GM12891 (cell line): ENCODE measurements at regions not wholly inside any gene's neighbourhood (a gene's known extent, or its start where the extent isn't known, plus 50 kb on each side); places are given as distances from the start of the nearest gene placed in this dataset.

ENCODE experiments used
- PAX5 ChIP-seq: IDR thresholded peaks from 2 replicates; pipeline ENCODE4 v1.6.1; 2011; ENCODE audit warnings: low read length, moderate library complexity, mild to moderate bottlenecking; ENCODE audit not compliant: insufficient read depth, severe bottlenecking
- POLR2A ChIP-seq: IDR thresholded peaks from 2 replicates; pipeline ENCODE4 v1.6.1; 2011; ENCODE audit warnings: low read depth, low read length, control low read depth
- POLR2AphosphoS5 ChIP-seq: IDR thresholded peaks from 2 replicates; pipeline ENCODE4 v1.6.1; 2011; ENCODE audit warnings: low read depth, low read length, control low read depth
- TAF1 ChIP-seq: IDR thresholded peaks from 2 replicates; pipeline ENCODE4 v1.6.1; 2011; ENCODE audit warnings: low read depth, low read length, control low read depth

DNA sequence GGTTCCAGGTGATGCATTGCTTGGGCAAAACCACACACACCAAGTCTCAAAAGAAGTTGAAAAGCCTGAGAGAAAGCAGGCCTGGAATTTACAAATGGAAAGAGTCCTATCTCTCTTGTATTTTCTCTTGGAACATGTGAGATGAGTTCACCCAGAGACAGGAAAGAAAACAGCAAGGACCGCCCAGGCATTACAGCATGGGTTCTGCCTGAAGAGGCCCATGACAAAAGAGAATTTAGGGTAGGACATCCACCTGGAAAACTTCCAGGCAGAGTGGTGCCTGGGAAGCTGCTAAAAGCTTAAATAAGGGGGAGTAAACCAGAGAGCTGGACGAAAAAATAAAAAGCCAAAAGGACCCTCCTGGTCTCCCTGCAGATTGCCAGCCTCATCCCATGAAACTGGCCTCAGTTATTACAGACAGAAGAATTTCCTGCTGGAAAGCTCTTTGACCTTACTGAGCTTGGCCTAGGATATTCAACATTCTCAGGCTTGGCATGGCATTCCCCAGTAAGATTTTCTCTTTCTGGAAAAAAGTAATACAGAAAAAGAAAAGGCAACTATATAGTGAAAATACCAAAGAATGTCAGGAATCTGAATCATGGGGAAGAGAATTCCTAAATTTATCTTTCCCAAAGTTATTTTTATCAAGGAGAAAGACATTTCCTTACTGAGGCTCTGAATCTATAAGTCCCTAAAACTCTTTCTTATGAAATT lies 121.3 kb upstream of the NUDT4 start:
- TF ChIP-seq POLR2A (no peak), POLR2AphosphoS5 (no peak), PAX5 (no peak), TAF1 (no peak)
